ENCODE measurements at regions not wholly inside any gene's neighbourhood (a gene's known extent, or its start where the extent isn't known, plus 50 kb on each side); places are given as distances from the start of the nearest gene placed in this dataset.

DNA sequence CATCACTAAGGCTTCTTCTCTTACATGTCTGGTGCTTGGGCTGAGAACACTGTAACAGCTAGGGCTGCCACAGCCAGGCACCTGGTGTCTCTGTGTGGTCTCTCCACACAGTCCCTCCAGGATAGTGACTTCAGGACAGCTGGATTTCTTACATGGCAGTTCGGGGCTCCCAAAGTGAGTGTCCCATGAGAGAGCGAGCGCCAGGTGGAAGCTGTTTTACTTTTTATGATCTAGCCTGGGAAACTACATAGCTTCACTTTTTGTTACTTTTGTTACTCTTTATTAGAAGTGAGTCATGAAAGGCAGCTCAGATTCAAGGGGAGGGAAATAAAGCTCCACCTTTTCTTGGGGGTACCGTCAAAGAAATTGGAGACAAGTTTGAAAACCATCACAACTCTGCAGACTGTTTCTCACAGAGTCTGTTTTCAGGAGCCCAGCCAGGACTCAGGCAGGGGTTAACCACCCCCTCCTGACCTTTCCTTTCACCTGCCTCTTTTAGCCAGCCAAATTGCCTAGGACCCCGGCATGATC, 373.0 kb downstream of the MID1IP1 start:
- ChIA-PET POLR2A (no interaction called here), CTCF (no interaction called here), RAD21 (ENCODE audit: low non-redundant PET in 1 of 2, low total read pairs in 2 of 2, uncharacterized antibody in 2 of 2, unreplicated experiment in 2 of 2) (no interaction called here)
- Histone ChIP-seq H3K9me3 (ENCODE audit: control insufficient read depth in 1 of 2, insufficient read depth in 1 of 2, low read depth in 1 of 2, low read length in 2 of 2) (no peaks in the 10 kb centered on the region), H3K27me3 (ENCODE audit: insufficient read depth, low read length) (no peaks in the 10 kb centered on the region), H4K20me1 (ENCODE audit: insufficient read depth) (no peaks in the 10 kb centered on the region), H2AFZ (ENCODE audit: low read depth, low read length, poor library complexity, severe bottlenecking) (no peak overlapping the region), H3K27ac (ENCODE audit: low read depth, low read length) (no peak overlapping the region), H3K4me2 (ENCODE audit: low read length) (no peak overlapping the region), H3K9ac (ENCODE audit: low read length) (no peak overlapping the region), H3K36me3 (ENCODE audit: control insufficient read depth in 1 of 2, insufficient read depth in 2 of 2, low read length in 2 of 2) (no peaks in the 10 kb centered on the region), H3K4me1 (ENCODE audit: control insufficient read depth in 1 of 2, insufficient read depth in 2 of 2, low read length in 2 of 2) (no peaks in the 10 kb centered on the region), H3K4me3 (replicated peaks in 1 of 2; ENCODE audit: low read depth in 1 of 2, low read length in 2 of 2) (no peak overlapping the region), H3K79me2 (ENCODE audit: insufficient read depth, low read length) (no peaks in the 10 kb centered on the region), H3K9me2 (ENCODE audit: insufficient read depth) (no peaks in the 10 kb centered on the region)
- no TSS peak for BruUV-seq (replicated peaks)
- ATAC-seq (no peak), DNase-seq (ENCODE audit: low read depth, low spot score) (no peak)
- intact Hi-C loops (cut with micrococcal nuclease) = no loop called here
- TF ChIP-seq, protein P1, sequence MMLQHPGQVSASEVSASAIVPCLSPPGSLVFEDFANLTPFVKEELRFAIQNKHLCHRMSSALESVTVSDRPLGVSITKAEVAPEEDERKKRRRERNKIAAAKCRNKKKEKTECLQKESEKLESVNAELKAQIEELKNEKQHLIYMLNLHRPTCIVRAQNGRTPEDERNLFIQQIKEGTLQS (IDR thresholded peaks at IDR 0.05) = no peak
- no peak for TF ChIP-seq EZH2phosphoT487 (IDR thresholded peaks at IDR 0.05; ENCODE audit: borderline replicate concordance)
- TF ChIP-seq POLR2A (IDR thresholded peaks at IDR 0.05; ENCODE audit: borderline replicate concordance, extremely low read depth, insufficient read depth, insufficient read length) = no peak
- no peak for TF ChIP-seq ZNF274 (IDR thresholded peaks at IDR 0.05; ENCODE audit: low read depth, low read length)
- no peak for TF ChIP-seq YY1 (IDR thresholded peaks at IDR 0.05; ENCODE audit: extremely low read depth, insufficient replicate concordance, low read depth, low read length)
- no peak for TF ChIP-seq SIN3A (IDR thresholded peaks at IDR 0.05; ENCODE audit: low read depth)
- TF ChIP-seq, protein P2, sequence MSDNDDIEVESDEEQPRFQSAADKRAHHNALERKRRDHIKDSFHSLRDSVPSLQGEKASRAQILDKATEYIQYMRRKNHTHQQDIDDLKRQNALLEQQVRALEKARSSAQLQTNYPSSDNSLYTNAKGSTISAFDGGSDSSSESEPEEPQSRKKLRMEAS (IDR thresholded peaks at IDR 0.05) = no peak

DNA sequence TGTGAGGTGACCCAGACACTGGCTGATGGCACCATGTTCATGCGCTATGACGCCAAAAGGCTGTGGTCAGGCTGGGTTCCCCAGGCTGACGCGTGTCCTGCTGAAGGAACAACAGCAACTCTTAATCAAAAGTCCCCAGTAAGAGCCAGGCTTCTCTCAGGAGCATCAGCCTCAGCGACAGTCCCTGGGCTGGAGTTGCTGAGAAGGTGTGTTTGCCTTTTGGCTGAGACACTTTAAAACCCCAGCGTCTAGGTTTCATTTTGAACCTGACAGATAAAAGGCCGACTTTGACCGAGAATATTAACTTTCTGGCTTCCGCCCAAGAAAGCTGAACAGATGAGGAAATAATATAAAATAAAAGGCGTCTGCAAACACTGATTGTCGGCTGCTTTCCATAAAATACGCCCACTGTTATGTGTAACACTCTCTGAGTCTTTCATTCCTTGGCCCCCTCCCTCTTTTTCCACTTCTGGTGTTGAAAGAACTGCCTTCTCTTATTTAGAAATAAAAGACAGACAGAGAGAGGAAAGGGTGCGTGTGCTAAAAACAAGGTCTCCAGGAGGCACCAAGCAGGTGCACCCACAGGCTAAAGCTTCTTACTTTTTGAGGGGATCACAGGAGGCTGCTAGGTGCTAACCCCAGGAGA, 373.6 kb downstream of the MID1IP1 start:
- ChIA-PET RAD21 (ENCODE audit: low non-redundant PET in 1 of 2, low total read pairs in 2 of 2, uncharacterized antibody in 2 of 2, unreplicated experiment in 2 of 2) (no interaction called here), POLR2A (no interaction called here)
- no peak overlapping the region for H3K9ac ChIP-seq (ENCODE audit: low read length)

More for the DNA sequence above, 373.6 kb downstream of the MID1IP1 start:
- Histone ChIP-seq H3K9me2 (ENCODE audit: insufficient read depth) (no peaks in the 10 kb centered on the region), H3K4me2 (ENCODE audit: low read length) (no peak overlapping the region), H3K79me2 (ENCODE audit: insufficient read depth, low read length) (no peaks in the 10 kb centered on the region), H4K20me1 (ENCODE audit: insufficient read depth) (no peaks in the 10 kb centered on the region), H3K4me1 (ENCODE audit: control insufficient read depth in 1 of 2, insufficient read depth in 2 of 2, low read length in 2 of 2) (no peaks in the 10 kb centered on the region), H3K36me3 (ENCODE audit: control insufficient read depth in 1 of 2, insufficient read depth in 2 of 2, low read length in 2 of 2) (no peaks in the 10 kb centered on the region), H3K4me3 (replicated peaks in 1 of 2; ENCODE audit: low read depth in 1 of 2, low read length in 2 of 2) (no peak overlapping the region), H3K27ac (ENCODE audit: low read depth, low read length) (no peak overlapping the region), H3K9me3 (ENCODE audit: control insufficient read depth in 1 of 2, insufficient read depth in 1 of 2, low read depth in 1 of 2, low read length in 2 of 2) (no peaks in the 10 kb centered on the region), H3K27me3 (ENCODE audit: insufficient read depth, low read length) (no peaks in the 10 kb centered on the region), H2AFZ (ENCODE audit: low read depth, low read length, poor library complexity, severe bottlenecking) (no peak overlapping the region)
- TF ChIP-seq YY1 (IDR thresholded peaks at IDR 0.05; ENCODE audit: extremely low read depth, insufficient replicate concordance, low read depth, low read length) = no peak
- ATAC-seq (no peak), DNase-seq (ENCODE audit: low read depth, low spot score) (no peak)
- intact Hi-C loops (cut with micrococcal nuclease) = no loop called here
- CTCF ChIA-PET = no interaction called here
- no TSS peak for BruUV-seq (replicated peaks)

Data from HCT116 (cell line).